ENCODE measurements at regions not wholly inside any gene's neighbourhood (a gene's known extent, or its start where the extent isn't known, plus 50 kb on each side); places are given as distances from the start of the nearest gene placed in this dataset.

- no TSS peak for BruUV-seq (replicated peaks)
- Histone ChIP-seq H3K9me3 (ENCODE audit: low read length) (no peaks in the 10 kb centered on the region), H4K20me1 (ENCODE audit: insufficient read depth, low read length) (no peaks in the 10 kb centered on the region), H3K4me1 (ENCODE audit: insufficient read depth, low read length) (no peaks in the 10 kb centered on the region), H3K4me2 (ENCODE audit: low read depth, low read length) (no peak overlapping the region), H2AFZ (ENCODE audit: low read length) (no peak overlapping the region), H3K36me3 (replicated peaks in 1 of 2; ENCODE audit: control insufficient read depth in 1 of 2, insufficient read depth in 2 of 2, low read length in 2 of 2) (no peaks in the 10 kb centered on the region), H3K79me2 (ENCODE audit: insufficient read depth, low read length) (no peaks in the 10 kb centered on the region), H3K27ac (ENCODE audit: extremely low read length, insufficient read depth, low read length) (no peak overlapping the region), H3K27me3 (ENCODE audit: control insufficient read depth in 1 of 2, insufficient read depth in 2 of 2, low read length in 2 of 2) (peaks cover 1 to 16% of the 10 kb centered on the region in 2 experiments; a peak in 4 of 5 replicates), H3K9ac (ENCODE audit: insufficient read depth, low read depth, low read length) (no peak overlapping the region), H3K4me3 (replicated peaks in 1 of 3; ENCODE audit: insufficient read depth in 1 of 3, low read depth in 2 of 3, low read length in 3 of 3) (no peak overlapping the region)
- in situ Hi-C loops (cut with HindIII; ENCODE audit: extremely low pct_ligation_motif_present, low pct_unique_long_range_greater_than_20kb): no loop called here
- intact Hi-C loops (cut with micrococcal nuclease; ENCODE audit: unreplicated experiment): no loop called here
- ChIA-PET CTCF (ENCODE audit: low intra/inter-chr PET ratio, low total read pairs) (no interaction called here), POLR2A (no interaction called here)
- ATAC-seq (no peak), FAIRE-seq (no peak), DNase-seq (ENCODE audit: low spot score) (no peak)
- TF ChIP-seq JUNB (CRISPR knock-in tag; IDR thresholded peaks at IDR 0.05; ENCODE audit: borderline replicate concordance): no peak
- no peak for TF ChIP-seq ZNF780A (CRISPR knock-in tag; IDR thresholded peaks at IDR 0.05)
- TF ChIP-seq GMEB2 (CRISPR knock-in tag; IDR thresholded peaks at IDR 0.05; ENCODE audit: low read depth): no peak
- no peak for TF ChIP-seq ZNF318 (CRISPR knock-in tag; IDR thresholded peaks at IDR 0.05)
- no peak for TF ChIP-seq PTBP1 (IDR thresholded peaks at IDR 0.05; ENCODE audit: low read depth, low read length, poor library complexity, severe bottlenecking)
- TF ChIP-seq MTERF4 (CRISPR knock-in tag; IDR thresholded peaks at IDR 0.05): no peak
- TF ChIP-seq ZSCAN9 (CRISPR knock-in tag; IDR thresholded peaks at IDR 0.05; ENCODE audit: borderline replicate concordance): no peak
- TF ChIP-seq CEBPB (IDR thresholded peaks at IDR 0.05; ENCODE audit: borderline replicate concordance, low read depth, low read length): no peak
- TF ChIP-seq NR2F1 (CRISPR knock-in tag; IDR thresholded peaks at IDR 0.05): no peak
- WGBS (ENCODE audit: low lambda C conversion rate): 11% methylated on average over 6 of the region's 7 CpGs
These were observed 90.9 kb upstream of the TP53I11 start for GRCh38 chr11:45041596-45041995.
